VCaP (cell line): ENCODE measurements at regions not wholly inside any gene's neighbourhood (a gene's known extent, or its start where the extent isn't known, plus 50 kb on each side); places are given as distances from the start of the nearest gene placed in this dataset.
"Not testable (repeated sequence)": the region's sequence is repeated elsewhere in the genome, so short reads cannot be mapped to it uniquely, and the experiment has no call there.

Source experiments
- H3K27ac ChIP-seq: fragments of 450-650 bp; 2 replicates; pipeline ENCODE4 v1.5.1; 2017
- CTCF ChIP-seq: fragments of 450-650 bp; conservative IDR thresholded peaks from 2 replicates; pipeline ENCODE4 v1.5.1; 2017; ENCODE audit warnings: mild to moderate bottlenecking, moderate library complexity

GRCh38 chr3:75840160-75840559 lies 54.8 kb upstream of the ZNF717 start:
- H3K27ac ChIP-seq = not testable (repeated sequence)

- not testable (repeated sequence) for H3K27ac ChIP-seq
These were observed 65.1 kb upstream of the ZNF717 start for GRCh38 chr3:75850301-75851008.

GRCh38 chr3:75863130-75863529 lies 77.8 kb upstream of the ZNF717 start:
- TF ChIP-seq CTCF = no peak

GRCh38 chr3:75863878-75864277 lies 78.5 kb upstream of the ZNF717 start:
- no peak for TF ChIP-seq CTCF
- H3K27ac ChIP-seq = no peak overlapping the region

More at GRCh38 chr3:75863130-75863529, 77.8 kb upstream of the ZNF717 start:
- H3K27ac ChIP-seq = no peak overlapping the region

- not testable (repeated sequence) for H3K27ac ChIP-seq
These were observed 98.4 kb upstream of the ZNF717 start for GRCh38 chr3:75883719-75884118.

GRCh38 chr3:75886971-75887526 lies 101.7 kb upstream of the ZNF717 start:
- no peak for TF ChIP-seq CTCF
- H3K27ac ChIP-seq = no peak overlapping the region

GRCh38 chr3:75894234-75894633 lies 108.9 kb upstream of the ZNF717 start:
- H3K27ac ChIP-seq = no peak overlapping the region
- no peak for TF ChIP-seq CTCF

GRCh38 chr3:75896265-75896664 lies 110.9 kb upstream of the ZNF717 start:
- TF ChIP-seq CTCF = no peak
- no peak overlapping the region for H3K27ac ChIP-seq

GRCh38 chr3:75901446-75901845 lies 116.1 kb upstream of the ZNF717 start:
- H3K27ac ChIP-seq = not testable (repeated sequence)

GRCh38 chr3:75906555-75907112 lies 121.3 kb upstream of the ZNF717 start:
- no peak overlapping the region for H3K27ac ChIP-seq
- no peak for TF ChIP-seq CTCF
